ENCODE measurements at regions not wholly inside any gene's neighbourhood (a gene's known extent, or its start where the extent isn't known, plus 50 kb on each side); places are given as distances from the start of the nearest gene placed in this dataset.

- TF ChIP-seq ZNF263 (CRISPR knock-in tag; IDR thresholded peaks at IDR 0.05; ENCODE audit: borderline replicate concordance) = no peak
- TF ChIP-seq ZNF696 (CRISPR knock-in tag; conservative IDR thresholded peaks at IDR 0.05) = no peak
- no peak for TF ChIP-seq RBFOX2 (IDR thresholded peaks at IDR 0.05; ENCODE audit: low read depth, low read length)
- TF ChIP-seq ZNF77 (CRISPR knock-in tag; IDR thresholded peaks at IDR 0.05) = no peak
- TF ChIP-seq MTA2 (IDR thresholded peaks at IDR 0.05; ENCODE audit: low read depth) = peak; percentile 60
- no peak for TF ChIP-seq RBM17 (IDR thresholded peaks at IDR 0.05; ENCODE audit: borderline replicate concordance, low read depth, low read length)
- no peak for TF ChIP-seq POLR2AphosphoS2 (IDR thresholded peaks at IDR 0.05; ENCODE audit: low read length)
- peak; percentile 49; the same call in 1 of the 2 replicates for TF ChIP-seq CREB3L1 (IDR thresholded peaks at IDR 0.05; ENCODE audit: borderline replicate concordance, low read depth)
- peak; percentile 53; the same call in 1 of the 2 replicates for TF ChIP-seq ADNP (tag; IDR thresholded peaks at IDR 0.05)
- no peak for TF ChIP-seq NCOA4 (IDR thresholded peaks at IDR 0.05; ENCODE audit: partially characterized antibody)
- TF ChIP-seq ZNF586 (CRISPR knock-in tag; conservative IDR thresholded peaks at IDR 0.05) = no peak
- 0 out of 2 replicates have a peak, but pooled peaks have one; percentile 37 for TF ChIP-seq LCOR (CRISPR knock-in tag; IDR thresholded peaks at IDR 0.05)
- TF ChIP-seq HOMEZ (CRISPR knock-in tag; IDR thresholded peaks at IDR 0.05) = no peak
- no peak for TF ChIP-seq RBM39 (optimal IDR thresholded peaks at IDR 0.05; ENCODE audit: low read depth, low read length)
- 0 out of 2 replicates have a peak, but pooled peaks have one; percentile 50 for TF ChIP-seq ZBED1 (IDR thresholded peaks at IDR 0.05)
- no peak for TF ChIP-seq ZBTB43 (CRISPR knock-in tag; IDR thresholded peaks at IDR 0.05)
- TF ChIP-seq CHCHD3 (CRISPR knock-in tag; IDR thresholded peaks at IDR 0.05) = no peak
- TF ChIP-seq C11orf30 (IDR thresholded peaks at IDR 0.05; ENCODE audit: low read depth) = no peak
- TF ChIP-seq TCFL5 (CRISPR knock-in tag; conservative IDR thresholded peaks at IDR 0.05) = no peak
- no peak for TF ChIP-seq IRF2 (CRISPR knock-in tag; IDR thresholded peaks at IDR 0.05)
- TF ChIP-seq EHMT2 (IDR thresholded peaks at IDR 0.05) = peak; percentile 92
- peak; percentile 69 for TF ChIP-seq CREM (IDR thresholded peaks at IDR 0.05; ENCODE audit: low read depth)
- TF ChIP-seq IFI16 (CRISPR knock-in tag; IDR thresholded peaks at IDR 0.05) = no peak
- TF ChIP-seq MCM3 (IDR thresholded peaks at IDR 0.05) = no peak
- TF ChIP-seq DMBX1 (CRISPR knock-in tag; IDR thresholded peaks at IDR 0.05; ENCODE audit: borderline replicate concordance) = no peak
- TF ChIP-seq BACH1 (tag; IDR thresholded peaks at IDR 0.05) = no peak
- TF ChIP-seq ZNF75A (CRISPR knock-in tag; IDR thresholded peaks at IDR 0.05) = no peak
- TF ChIP-seq CEBPG (CRISPR knock-in tag; IDR thresholded peaks at IDR 0.05) = no peak
- no peak for TF ChIP-seq CEBPG (tag; conservative IDR thresholded peaks at IDR 0.05 in 1 of 2, IDR thresholded peaks at IDR 0.05 in 1 of 2)
- no peak for TF ChIP-seq PRMT5 (CRISPR knock-in tag; IDR thresholded peaks at IDR 0.05)
Measured at GRCh38 chr6:34615574-34616226, 59.6 kb upstream of the SPDEF start (continued).
